Activated naive CD4-positive, alpha-beta T cell treated with Interleukin-2 at 50 U/mL for 16 hours (primary cell): ENCODE measurements at regions not wholly inside any gene's neighbourhood (a gene's known extent, or its start where the extent isn't known, plus 50 kb on each side); places are given as distances from the start of the nearest gene placed in this dataset.

Experiments
- DNase-seq: peaks from one replicate; pipeline ENCODE4 v3.0.0-alpha.2; 2020

GRCh38 chr7:86942995-86943394 is 116.5 kb downstream of the ELAPOR2 start:
- DNase-seq = no peak

DNA sequence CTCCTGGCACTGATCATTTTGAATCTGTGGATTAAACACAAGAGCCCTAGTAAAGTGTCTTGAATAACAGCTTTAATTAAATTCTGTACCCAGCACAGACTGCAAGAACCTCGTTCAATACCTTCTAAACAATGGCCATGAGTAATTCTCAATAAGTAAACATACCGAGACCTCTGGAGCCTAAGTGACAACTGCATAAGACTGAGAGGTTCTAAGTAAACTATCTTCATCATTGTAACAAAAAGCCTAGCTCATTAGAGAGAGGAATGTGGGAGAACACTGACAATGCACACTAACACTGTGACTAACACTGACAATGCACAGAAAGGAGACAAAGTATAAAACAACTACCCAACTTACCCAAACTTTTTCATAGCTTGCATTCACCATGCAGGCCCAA is 117.4 kb downstream of the ELAPOR2 start:
- no peak for DNase-seq

DNA sequence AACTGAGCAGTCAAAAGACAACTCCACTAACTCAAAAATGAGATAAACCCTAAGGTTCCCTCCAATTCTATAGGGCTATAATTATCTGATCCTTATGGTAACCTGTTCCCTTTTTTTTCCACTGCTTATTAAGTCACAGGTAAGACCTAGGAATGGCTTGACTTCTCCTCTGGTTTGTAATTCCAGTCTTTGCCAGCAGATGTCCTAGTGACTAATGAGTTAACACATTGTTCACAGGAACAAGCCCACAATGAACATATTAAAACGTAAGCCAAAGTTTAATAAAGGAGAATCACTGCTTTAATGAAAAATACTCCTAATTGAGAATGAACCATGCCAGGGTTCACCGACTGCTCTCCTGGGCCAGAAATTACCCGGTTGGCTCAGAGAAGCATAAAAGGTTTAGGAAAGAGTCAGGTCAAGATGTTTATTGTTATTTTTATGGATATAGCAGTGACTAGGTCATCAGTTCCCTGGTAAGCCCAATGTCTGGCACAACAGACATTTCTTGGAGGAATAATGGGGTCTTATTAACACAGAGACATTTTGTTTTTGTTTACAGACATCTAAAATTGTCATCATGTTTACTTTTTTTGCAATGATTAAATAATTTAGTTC is 120.1 kb downstream of the ELAPOR2 start:
- peak; percentile 13 for DNase-seq

DNA sequence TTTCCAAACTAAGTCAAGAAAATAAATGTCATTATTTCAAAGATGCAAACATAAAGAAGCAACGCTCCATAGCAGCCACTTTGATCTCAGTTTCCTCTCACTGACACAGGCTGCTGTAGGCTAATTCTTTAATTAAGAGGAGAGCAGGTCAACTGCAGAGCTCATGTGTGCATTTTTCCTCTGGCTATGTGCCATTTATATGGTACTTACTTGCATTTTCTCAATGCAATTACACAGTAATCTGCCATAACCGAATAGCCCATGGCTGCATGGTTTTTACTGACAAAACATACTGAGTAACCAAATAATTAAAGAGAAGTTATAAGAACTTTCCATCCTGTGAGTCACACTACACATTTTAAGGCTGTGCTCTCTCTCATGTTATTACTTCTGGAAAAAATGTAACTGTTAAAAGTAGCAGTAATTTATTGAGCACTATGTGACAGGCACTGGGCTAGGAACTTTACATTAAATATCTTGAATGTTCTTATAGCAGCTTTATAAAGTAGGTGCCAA is 122.0 kb downstream of the ELAPOR2 start:
- DNase-seq = no peak

GRCh38 chr7:86933295-86933845 is 126.1 kb downstream of the ELAPOR2 start:
- no peak for DNase-seq

- peak; percentile 8 for DNase-seq
Measured at GRCh38 chr7:86932038-86932512, 127.4 kb downstream of the ELAPOR2 start.

GRCh38 chr7:86931439-86931838 is 128.0 kb downstream of the ELAPOR2 start:
- no peak for DNase-seq

GRCh38 chr7:86930554-86931307 is 128.7 kb downstream of the ELAPOR2 start:
- DNase-seq = no peak

DNA sequence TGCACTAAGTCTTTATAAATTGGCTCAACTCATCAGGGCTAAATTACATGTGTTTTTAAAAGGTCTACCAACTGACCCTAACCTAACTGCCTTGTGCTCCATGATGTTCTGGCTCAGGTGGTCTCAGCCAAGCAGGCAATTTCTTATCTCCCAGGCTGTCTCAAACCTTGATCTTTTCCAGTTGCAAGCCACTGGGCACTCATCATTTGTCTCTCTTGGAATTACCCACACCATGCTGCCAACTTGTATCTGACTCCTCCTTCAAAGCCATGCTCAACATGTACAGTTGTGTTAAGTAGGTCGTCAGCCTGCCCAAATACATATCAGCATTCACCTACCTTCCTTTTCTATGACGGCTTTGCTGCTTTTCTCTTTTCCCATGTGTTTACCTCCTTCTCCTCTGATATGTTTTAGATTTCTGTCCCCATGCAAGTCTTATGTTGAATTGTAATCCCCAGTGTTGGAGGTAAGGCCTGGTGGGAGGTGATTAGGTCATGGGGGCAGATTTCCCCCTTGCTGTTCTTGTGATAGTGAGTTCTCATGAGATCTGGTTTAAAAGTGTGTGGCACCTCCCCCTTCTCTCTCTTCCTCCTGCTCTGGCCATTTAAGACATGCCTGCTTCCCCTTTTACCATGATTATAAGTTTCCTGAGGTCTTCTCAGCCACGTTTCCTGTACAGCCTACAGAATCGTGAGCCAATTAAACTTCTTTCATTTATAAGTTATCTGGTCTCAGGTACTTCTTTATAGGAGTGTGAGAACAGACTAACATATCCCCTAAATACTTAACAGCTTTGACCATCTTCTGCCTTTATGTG is 130.0 kb downstream of the ELAPOR2 start:
- DNase-seq = no peak

DNA sequence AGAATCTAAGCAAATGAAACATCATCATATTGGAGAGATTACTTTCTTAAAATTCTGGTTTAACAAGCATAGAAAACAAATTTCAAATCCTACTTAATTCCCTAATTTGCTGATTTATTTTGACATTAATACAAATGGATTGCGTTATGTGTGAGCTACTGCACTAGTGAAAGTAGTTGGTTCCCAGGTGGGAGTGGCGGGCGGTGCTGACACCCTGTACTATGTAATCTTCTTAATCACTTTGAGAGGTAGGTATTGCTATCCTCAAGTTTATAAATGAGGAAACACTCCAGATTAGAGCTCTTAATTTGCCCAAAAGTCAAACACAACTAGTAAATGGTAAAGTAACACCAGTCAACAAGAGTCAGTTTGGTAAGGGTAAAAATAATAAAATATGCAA is 131.1 kb downstream of the ELAPOR2 start:
- no peak for DNase-seq

- DNase-seq = no peak
Measured at GRCh38 chr7:86926732-86927131, 132.7 kb downstream of the ELAPOR2 start.

DNA sequence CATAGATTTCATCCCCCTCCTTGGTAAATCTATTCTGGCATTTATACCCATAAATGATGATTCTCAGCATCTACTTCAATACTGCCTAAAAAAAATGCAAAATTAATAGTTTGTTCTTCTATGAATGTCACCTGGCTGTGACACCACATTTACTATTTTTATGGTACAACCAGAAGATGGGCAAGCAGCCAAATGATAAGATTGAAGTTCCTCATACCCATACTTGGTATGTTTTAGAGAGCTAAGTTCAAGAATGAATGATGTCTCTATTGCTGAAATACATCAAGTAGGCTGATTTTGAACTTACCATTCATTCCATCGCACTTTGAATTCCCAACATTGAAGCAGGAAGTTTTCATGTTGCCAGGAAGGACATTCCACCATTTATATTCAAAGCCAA is 134.2 kb downstream of the ELAPOR2 start:
- DNase-seq = no peak

- no peak for DNase-seq
Measured at GRCh38 chr7:86923527-86923926, 135.9 kb downstream of the ELAPOR2 start.

DNA sequence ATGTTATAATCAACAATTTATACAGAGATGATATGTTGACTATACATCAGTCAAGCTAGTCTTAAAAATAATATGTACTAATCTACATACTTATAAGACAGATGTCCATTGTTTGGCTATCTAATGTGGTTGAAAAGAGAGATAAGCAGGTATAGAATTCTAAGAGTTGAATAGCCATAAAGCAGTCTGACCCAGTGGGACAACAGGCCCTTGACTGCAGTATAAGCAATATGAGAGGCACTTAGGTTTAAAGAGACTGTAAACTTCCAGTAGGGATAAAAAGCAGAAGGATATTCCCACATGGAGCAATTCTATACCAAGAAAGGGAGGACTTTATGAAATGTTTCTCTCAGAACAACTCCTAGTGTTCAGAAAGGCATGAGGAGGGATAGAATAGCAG is 139.3 kb downstream of the ELAPOR2 start:
- DNase-seq = no peak

GRCh38 chr7:86918245-86918644 is 141.2 kb downstream of the ELAPOR2 start:
- no peak for DNase-seq

- no peak for DNase-seq
Measured at GRCh38 chr7:86916277-86916825, 143.1 kb downstream of the ELAPOR2 start.

GRCh38 chr7:86914551-86914950 is 144.9 kb downstream of the ELAPOR2 start:
- no peak for DNase-seq
